Smooth muscle cell (in vitro differentiated cells): ENCODE measurements at regions not wholly inside any gene's neighbourhood (a gene's known extent, or its start where the extent isn't known, plus 50 kb on each side); places are given as distances from the start of the nearest gene placed in this dataset.

Experiments
- DNase-seq: peaks from one replicate; lab custom pipeline; 2025; ENCODE audit not compliant: unreplicated experiment; lab: John Stamatoyannopoulos, UW
- H2AFZ ChIP-seq: fragments of 200-600 bp; sonication (generic); 2 replicates; pipeline ENCODE4 v1.6.0; 2016; ENCODE audit warnings: antibody characterized with exemption, low read depth, mild to moderate bottlenecking
- H3F3A ChIP-seq: fragments of 200-600 bp; sonication (generic); 2 replicates; pipeline ENCODE4 v1.6.0; 2017; ENCODE audit warnings: antibody characterized with exemption, low read depth
- H3K27ac ChIP-seq: fragments of 200-600 bp; sonication (generic); 2 replicates; pipeline ENCODE4 v1.5.1; 2016; ENCODE audit warnings: low read depth, mild to moderate bottlenecking
- H3K27me3 ChIP-seq: fragments of 200-600 bp; sonication (generic); 2 replicates; pipeline ENCODE4 v1.6.1; 2016; ENCODE audit warnings: low read depth, mild to moderate bottlenecking
- H3K36me3 ChIP-seq: fragments of 200-600 bp; sonication (generic); 2 replicates; pipeline ENCODE4 v1.5.1; 2016; ENCODE audit warnings: low read depth
- H3K4me1 ChIP-seq: fragments of 200-600 bp; sonication (generic); 2 replicates; pipeline ENCODE4 v1.5.1; 2016; ENCODE audit warnings: low read depth
- H3K4me2 ChIP-seq: fragments of 200-600 bp; sonication (generic); 2 replicates; pipeline ENCODE4 v1.6.0; 2016; ENCODE audit warnings: mild to moderate bottlenecking
- H3K4me3 ChIP-seq: fragments of 200-600 bp; sonication (generic); 2 replicates; pipeline ENCODE4 v1.5.1; 2016; ENCODE audit warnings: mild to moderate bottlenecking
- H3K79me2 ChIP-seq: fragments of 200-600 bp; sonication (generic); 2 replicates; pipeline ENCODE4 v1.6.0; 2016; ENCODE audit warnings: low read depth, mild to moderate bottlenecking
- H3K9ac ChIP-seq: fragments of 200-600 bp; sonication (generic); 2 replicates; pipeline ENCODE4 v1.6.0; 2016; ENCODE audit warnings: low read depth
- H3K9me3 ChIP-seq: fragments of 200-600 bp; sonication (generic); replicated peaks from 2 replicates; pipeline ENCODE4 v1.5.1; 2016; ENCODE audit warnings: low read depth
- H4K20me1 ChIP-seq: fragments of 200-600 bp; sonication (generic); 2 replicates; pipeline ENCODE4 v1.6.0; 2016; ENCODE audit warnings: low read depth
- CTCF ChIP-seq: fragments of 200-600 bp; sonication (generic); IDR thresholded peaks from 2 replicates; pipeline ENCODE4 v1.5.1; 2017; ENCODE audit warnings: borderline replicate concordance, mild to moderate bottlenecking, antibody characterized with exemption; ENCODE audit not compliant: insufficient read depth, poor library complexity, severe bottlenecking
- WGBS: methylation state at CpG from one replicate; pipeline ENCODE4 v1.1.7; 2016; ENCODE audit warnings: low lambda C conversion rate; 5-methylcytosine and 5-hydroxymethylcytosine counted together

GRCh38 chr9:118414676-118415075 lies 710.5 kb downstream of the TLR4 start:
- H3K36me3 ChIP-seq = no peaks in the 10 kb centered on the region
- H4K20me1 ChIP-seq = no peaks in the 10 kb centered on the region
- H3K27me3 ChIP-seq = no peaks in the 10 kb centered on the region
- no peak for DNase-seq
- no peaks in the 10 kb centered on the region for H3K79me2 ChIP-seq
- no peak overlapping the region for H3K4me3 ChIP-seq
- H3K9me3 ChIP-seq = no peaks in the 10 kb centered on the region
- no peaks in the 10 kb centered on the region for H3K4me1 ChIP-seq
- H3F3A ChIP-seq = no peaks in the 10 kb centered on the region
- H3K4me2 ChIP-seq = no peak overlapping the region
- no peak overlapping the region for H2AFZ ChIP-seq
- H3K9ac ChIP-seq = no peak overlapping the region
- WGBS = 26% methylated on average over 2 of the region's 2 CpGs
- no peak overlapping the region for H3K27ac ChIP-seq
- no peak for TF ChIP-seq CTCF

GRCh38 chr9:118418887-118419565 lies 714.8 kb downstream of the TLR4 start:
- no peak for DNase-seq
- Histone ChIP-seq H3K27me3 (no peaks in the 10 kb centered on the region), H3K27ac (no peak overlapping the region), H3K4me3 (no peak overlapping the region), H3K4me2 (no peak overlapping the region), H3K4me1 (no peaks in the 10 kb centered on the region), H3F3A (no peaks in the 10 kb centered on the region), H3K36me3 (no peaks in the 10 kb centered on the region), H3K79me2 (no peaks in the 10 kb centered on the region), H4K20me1 (no peaks in the 10 kb centered on the region), H3K9me3 (no peaks in the 10 kb centered on the region), H2AFZ (no peak overlapping the region), H3K9ac (no peak overlapping the region)
- no peak for TF ChIP-seq CTCF
- 67% methylated on average over 2 of the region's 2 CpGs for WGBS

GRCh38 chr9:118419676-118420075 lies 715.5 kb downstream of the TLR4 start:
- H3K4me3 ChIP-seq = no peak overlapping the region
- WGBS = 97% methylated on average over 1 of the region's 1 CpG
- no peaks in the 10 kb centered on the region for H3K4me1 ChIP-seq
- no peaks in the 10 kb centered on the region for H3K27me3 ChIP-seq
- no peak overlapping the region for H3K9ac ChIP-seq
- H3K27ac ChIP-seq = no peak overlapping the region
- H3K79me2 ChIP-seq = no peaks in the 10 kb centered on the region
- H4K20me1 ChIP-seq = no peaks in the 10 kb centered on the region
- H3K4me2 ChIP-seq = no peak overlapping the region
- no peak for TF ChIP-seq CTCF
- no peak for DNase-seq
- H3F3A ChIP-seq = no peaks in the 10 kb centered on the region
- H3K36me3 ChIP-seq = no peaks in the 10 kb centered on the region
- H2AFZ ChIP-seq = no peak overlapping the region
- no peaks in the 10 kb centered on the region for H3K9me3 ChIP-seq

GRCh38 chr9:118422508-118422907 lies 718.3 kb downstream of the TLR4 start:
- Histone ChIP-seq H4K20me1 (no peaks in the 10 kb centered on the region), H3K9ac (no peak overlapping the region), H3F3A (no peaks in the 10 kb centered on the region), H3K4me3 (no peak overlapping the region), H3K4me2 (no peak overlapping the region), H3K27ac (no peak overlapping the region), H3K79me2 (no peaks in the 10 kb centered on the region), H3K27me3 (no peaks in the 10 kb centered on the region), H2AFZ (no peak overlapping the region), H3K9me3 (no peaks in the 10 kb centered on the region), H3K36me3 (no peaks in the 10 kb centered on the region), H3K4me1 (no peaks in the 10 kb centered on the region)
- no peak for DNase-seq
- 95% methylated on average over 2 of the region's 2 CpGs for WGBS
- no peak for TF ChIP-seq CTCF
